ENCODE measurements at regions not wholly inside any gene's neighbourhood (a gene's known extent, or its start where the extent isn't known, plus 50 kb on each side); places are given as distances from the start of the nearest gene placed in this dataset.
"Not testable (repeated sequence)": the region's sequence is repeated elsewhere in the genome, so short reads cannot be mapped to it uniquely, and the experiment has no call there.

- DNase-seq (ENCODE audit: low spot score) = not testable (repeated sequence)
Observed at GRCh38 chr15:81775779-81776178, 270.0 kb downstream of the MEX3B start.

GRCh38 chr15:81774309-81774708 is 271.5 kb downstream of the MEX3B start:
- no peak for DNase-seq (ENCODE audit: low spot score)

- DNase-seq (ENCODE audit: low spot score) = no peak
Observed at GRCh38 chr15:81768773-81769172, 277.0 kb downstream of the MEX3B start.

DNA sequence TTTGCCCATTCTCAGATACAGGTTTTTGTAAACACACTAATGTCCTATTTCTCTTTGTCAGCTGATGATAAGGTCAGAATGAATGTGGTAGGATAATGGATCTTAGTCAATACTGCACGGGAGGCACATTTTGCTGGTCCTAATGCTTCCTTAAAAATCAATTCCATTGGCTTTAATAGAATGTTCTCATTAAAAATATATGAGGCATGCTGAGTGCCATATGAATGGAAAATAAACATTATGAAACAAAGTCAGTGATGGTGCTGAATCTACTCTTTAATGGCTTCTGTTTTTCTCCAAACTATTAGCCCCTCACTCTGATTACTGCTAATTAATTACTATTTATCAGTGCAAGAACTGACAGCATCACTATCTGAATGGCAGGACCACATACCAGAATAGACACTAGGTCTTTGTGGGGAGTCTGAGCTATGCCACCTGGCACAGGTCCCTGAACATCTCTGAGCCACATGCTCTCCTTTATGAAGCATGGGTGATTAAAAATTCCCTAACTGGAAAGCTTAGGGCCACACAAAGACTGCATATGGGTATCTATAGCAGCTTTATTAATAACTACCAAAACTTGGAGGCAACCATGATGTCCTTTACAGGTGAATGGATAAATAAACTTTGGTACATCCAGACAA is 278.9 kb downstream of the MEX3B start:
- no peak for DNase-seq (ENCODE audit: low spot score)

DNA sequence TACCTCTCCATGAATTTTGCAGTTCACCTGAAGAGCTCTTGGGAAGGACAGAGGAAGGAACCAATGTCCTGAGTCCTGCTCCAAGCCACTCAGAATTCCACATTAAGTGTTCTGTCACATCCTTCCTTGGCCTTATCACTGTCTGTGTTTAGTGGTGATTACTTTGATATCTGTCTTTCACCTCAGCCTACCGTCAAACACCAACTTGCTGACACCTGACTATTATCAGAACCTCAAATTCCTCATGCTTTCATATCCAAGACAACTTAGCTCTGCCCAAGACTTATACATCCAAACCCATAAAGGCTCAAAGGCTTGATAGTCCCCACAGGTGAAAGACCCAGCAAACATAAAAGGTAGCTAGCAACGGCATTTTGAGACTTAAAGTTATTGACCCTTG is 280.0 kb downstream of the MEX3B start:
- no peak for DNase-seq (ENCODE audit: low spot score)

DNA sequence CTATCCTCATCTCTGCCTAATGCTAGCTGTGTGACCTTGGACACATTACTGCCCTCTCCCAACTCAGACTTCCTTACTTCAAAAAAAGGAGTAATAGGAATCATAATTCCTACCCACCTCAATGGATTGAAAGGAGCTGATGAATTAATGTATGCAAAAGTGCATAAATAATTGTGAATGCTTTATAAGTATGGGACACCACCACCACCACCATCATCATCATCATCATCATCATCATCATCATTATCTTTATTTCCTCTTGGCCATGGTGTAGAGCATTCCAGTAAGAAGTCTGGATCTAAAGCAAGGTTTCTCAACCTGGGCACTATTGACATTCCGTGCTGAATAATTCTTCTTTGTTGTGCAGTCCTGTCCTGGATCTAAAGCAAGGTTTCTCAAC is 282.5 kb downstream of the MEX3B start:
- DNase-seq (ENCODE audit: low spot score) = no peak

- DNase-seq (ENCODE audit: low spot score) = no peak
Observed at GRCh38 chr15:81760686-81761085, 285.1 kb downstream of the MEX3B start.

DNA sequence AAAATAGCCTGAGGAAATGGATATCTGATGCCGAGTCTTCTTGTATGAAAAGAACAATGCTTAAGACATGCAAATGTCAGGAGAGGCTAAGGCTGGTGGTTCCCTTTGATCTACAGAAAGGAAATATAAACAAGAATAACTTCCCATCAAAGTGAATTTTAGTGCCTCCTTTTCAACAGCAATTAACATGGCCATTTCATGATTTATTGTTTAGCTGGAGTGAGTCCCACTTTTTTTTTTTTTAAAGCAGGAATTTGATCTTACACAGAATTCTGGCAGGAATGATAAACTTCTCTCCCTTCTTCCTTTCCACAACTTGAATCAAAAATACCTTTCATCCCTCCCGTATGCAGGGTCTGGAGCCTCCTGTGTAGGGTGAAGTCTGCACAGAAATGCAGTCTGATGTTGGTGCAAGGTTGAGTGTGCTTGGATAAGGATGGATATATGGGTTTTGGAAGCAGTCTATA is 287.0 kb downstream of the MEX3B start:
- no peak for DNase-seq (ENCODE audit: low spot score)

- DNase-seq (ENCODE audit: low spot score) = no peak
Observed at GRCh38 chr15:81755626-81756025, 290.2 kb downstream of the MEX3B start.

GRCh38 chr15:81754078-81754477 is 291.7 kb downstream of the MEX3B start:
- no peak for DNase-seq (ENCODE audit: low spot score)

GRCh38 chr15:81752974-81753373 is 292.8 kb downstream of the MEX3B start:
- no peak for DNase-seq (ENCODE audit: low spot score)

- peak; percentile 56 for DNase-seq (ENCODE audit: low spot score)
Observed at GRCh38 chr15:81752546-81752942, 293.3 kb downstream of the MEX3B start.

GRCh38 chr15:81751816-81752545 is 293.8 kb downstream of the MEX3B start:
- no peak for DNase-seq (ENCODE audit: low spot score)

DNA sequence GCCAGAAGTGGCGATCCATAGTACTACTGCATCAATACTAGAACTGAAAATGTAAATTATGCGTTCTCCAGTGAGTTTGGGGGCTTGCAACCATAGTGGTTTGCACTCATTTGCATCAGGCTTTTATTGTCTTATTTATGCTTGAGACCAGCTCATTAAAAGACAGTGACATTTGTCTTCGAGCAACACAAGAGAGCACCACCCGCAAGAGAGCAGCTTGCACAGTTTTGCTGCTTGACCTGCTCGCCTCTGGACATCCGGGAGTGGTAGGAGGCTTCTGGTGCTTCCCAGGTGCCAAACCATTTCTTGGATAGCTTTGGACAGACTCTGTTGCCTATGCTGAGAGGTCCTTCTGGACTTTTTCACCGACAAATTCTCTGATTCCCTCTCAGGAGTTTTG is 294.6 kb downstream of the MEX3B start:
- DNase-seq (ENCODE audit: low spot score) = no peak

DNA sequence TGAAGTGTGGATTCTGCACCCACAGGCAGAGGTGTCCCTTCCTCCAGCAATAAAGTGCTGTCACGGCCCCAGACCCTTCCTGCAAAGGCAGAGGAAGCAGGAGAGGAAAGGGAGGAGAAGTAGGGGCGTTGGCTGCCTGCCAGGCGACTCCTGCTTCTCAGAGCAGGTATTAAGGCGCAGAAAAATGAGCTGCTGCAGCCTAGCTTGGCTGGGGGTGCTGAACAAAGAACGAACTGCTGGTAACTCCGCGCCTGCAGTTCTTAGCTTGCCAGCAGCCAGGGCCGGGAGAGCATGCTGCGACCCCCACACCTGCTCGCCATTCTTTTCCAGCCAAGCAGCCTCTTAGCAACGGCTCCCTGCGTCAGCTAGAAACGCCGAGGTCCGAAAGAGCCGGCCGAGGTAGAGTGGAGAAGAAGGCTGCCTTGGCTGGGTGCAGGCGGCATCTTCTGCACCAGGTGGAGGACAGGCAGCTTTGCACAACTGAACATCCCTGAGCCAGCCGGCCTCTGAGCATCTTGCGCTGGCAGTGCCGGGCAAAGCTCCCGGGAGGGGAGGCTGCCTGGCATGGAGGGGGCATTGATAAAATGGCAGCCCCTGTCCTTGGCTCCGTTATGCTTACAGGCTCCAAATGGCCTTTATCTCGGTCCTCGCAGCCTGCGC is 296.0 kb downstream of the MEX3B start:
- DNase-seq (ENCODE audit: low spot score) = no peak

DNA sequence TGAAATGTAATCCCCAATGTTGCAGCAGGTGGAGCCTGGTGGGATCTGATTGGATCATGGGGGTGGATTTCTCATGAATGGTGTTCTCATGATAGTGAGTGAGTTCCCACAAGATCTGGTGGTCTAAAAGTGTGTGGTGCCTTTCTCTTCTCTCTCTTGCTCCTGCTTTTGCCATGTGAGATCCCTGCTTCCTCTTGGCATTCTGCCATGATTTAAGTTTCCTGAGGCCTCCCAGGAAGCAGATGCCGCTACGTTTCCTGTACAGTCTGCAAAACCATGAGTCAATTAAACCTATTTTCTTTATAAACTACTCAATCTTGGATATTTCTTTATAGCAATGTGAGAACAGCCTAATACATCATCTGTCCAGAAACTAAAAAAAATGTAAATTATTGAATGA is 298.3 kb downstream of the MEX3B start:
- DNase-seq (ENCODE audit: low spot score) = no peak

GRCh38 chr15:81747026-81747425 is 298.8 kb downstream of the MEX3B start:
- DNase-seq (ENCODE audit: low spot score) = no peak

DNA sequence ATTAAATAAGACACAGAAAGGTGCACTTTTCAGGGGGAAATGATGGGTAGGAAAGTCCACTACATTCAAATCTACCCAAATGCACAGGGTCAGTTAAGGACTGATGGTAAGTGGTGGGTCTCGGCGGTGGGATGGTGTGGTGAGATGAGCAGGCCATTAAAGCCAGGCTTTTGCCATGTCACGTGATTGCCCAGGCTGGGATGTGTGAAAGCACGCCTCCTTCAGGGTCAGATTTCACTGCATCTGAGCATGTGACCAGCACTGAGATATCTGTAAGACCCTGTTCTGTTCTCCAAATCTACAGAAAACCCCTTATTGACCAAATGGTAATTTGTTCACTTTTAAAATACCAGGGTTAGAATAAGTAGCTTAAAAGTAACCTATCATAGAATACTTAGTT is 301.5 kb downstream of the MEX3B start:
- DNase-seq (ENCODE audit: low spot score) = no peak

- DNase-seq (ENCODE audit: low spot score) = no peak
Observed at GRCh38 chr15:81740416-81740815, 305.4 kb downstream of the MEX3B start.

DNA sequence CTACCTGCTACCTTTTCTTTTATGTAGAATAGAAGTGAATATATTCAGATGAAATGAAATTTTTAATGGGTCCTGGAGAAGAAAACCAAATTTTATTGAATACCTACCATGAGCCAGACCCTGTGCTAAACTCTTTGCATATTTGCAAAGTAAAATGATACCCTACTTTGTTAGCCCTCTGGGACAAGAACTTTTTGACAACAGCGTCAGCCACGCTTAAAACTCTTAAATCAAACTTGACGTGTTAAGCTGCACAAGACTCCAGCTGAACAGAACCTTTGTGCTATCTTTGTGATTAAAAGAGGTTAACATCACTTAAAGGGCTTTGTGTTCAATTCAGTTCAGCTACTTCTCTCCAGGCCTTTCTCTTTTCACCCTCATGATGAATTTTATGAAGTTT is 316.5 kb downstream of the MEX3B start:
- no peak for DNase-seq (ENCODE audit: low spot score)

- DNase-seq (ENCODE audit: low spot score) = no peak
Observed at GRCh38 chr15:81728726-81729125, 317.1 kb downstream of the MEX3B start.

- DNase-seq (ENCODE audit: low spot score) = no peak
Observed at GRCh38 chr15:81725590-81725989, 320.2 kb downstream of the MEX3B start.

DNA sequence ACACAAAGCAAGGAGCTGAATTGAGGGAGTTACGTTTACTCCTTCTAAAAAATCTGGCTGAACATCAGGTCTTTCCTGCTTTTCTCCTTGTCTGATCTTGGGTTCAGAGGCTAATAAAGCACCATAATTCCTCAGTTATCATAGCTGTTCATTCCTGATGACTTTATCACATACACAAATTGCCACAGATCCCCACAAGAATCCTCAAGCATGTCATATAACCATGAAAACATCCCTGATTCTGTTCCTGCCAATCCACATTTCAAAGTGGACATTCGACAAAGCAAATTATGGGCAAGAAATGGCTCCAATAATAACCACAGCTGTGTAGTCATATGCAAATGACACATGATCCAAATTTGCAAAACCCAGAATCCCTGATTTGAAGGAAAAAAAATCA is 321.3 kb downstream of the MEX3B start:
- no peak for DNase-seq (ENCODE audit: low spot score)
